ENCODE measurements at regions not wholly inside any gene's neighbourhood (a gene's known extent, or its start where the extent isn't known, plus 50 kb on each side); places are given as distances from the start of the nearest gene placed in this dataset.
"Not testable (repeated sequence)": the region's sequence is repeated elsewhere in the genome, so short reads cannot be mapped to it uniquely, and the experiment has no call there.

DNA sequence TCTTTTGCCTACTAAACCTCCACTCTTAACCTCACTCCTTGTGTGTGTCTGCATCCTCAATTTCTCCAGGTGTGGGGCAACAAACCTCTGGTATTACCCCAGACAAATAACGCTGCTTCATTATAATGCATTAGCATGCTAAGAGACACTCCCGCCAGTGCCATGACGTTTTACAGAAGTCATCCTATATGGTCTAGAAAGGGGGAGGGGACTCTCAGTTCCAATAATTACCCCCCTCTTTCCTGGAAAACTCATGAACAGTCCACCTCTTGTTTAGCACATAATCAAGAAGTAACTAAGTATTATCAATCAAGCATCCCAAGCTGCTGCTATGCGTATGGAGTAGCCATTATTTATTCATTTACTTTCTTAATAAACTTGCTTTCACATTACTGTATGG is 364.5 kb downstream of the TYW1 start:
- DNase-seq = no peak

DNA sequence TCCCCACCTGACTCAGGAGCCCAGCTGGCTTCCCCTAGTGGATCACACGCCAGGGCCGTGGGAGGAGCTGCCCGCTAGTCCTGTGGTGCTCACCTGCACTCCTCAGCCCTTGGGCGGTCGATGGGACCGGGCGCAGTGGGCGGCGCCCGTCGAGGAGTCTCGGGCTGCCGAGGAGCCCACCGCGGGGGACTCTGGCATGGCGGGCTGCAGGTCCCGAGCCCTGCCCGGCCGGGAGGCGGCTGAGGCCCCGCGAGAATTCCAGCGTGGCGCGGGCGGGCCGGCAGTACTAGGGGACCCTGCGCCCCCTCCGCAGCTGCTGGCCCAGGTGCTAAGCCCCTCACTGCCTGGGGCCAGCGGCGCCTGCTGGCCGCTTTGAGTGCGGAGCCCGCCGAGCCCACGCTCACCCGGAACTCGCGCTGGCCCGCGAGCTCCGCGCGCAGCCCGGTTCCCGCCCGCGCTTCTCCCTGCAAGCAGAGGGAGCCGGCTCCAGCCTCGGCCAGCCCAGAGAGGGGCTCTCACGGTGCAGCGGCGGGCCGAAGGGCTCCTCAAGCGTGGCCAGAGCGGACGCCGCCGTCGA is 367.9 kb downstream of the TYW1 start:
- no peak for DNase-seq

DNA sequence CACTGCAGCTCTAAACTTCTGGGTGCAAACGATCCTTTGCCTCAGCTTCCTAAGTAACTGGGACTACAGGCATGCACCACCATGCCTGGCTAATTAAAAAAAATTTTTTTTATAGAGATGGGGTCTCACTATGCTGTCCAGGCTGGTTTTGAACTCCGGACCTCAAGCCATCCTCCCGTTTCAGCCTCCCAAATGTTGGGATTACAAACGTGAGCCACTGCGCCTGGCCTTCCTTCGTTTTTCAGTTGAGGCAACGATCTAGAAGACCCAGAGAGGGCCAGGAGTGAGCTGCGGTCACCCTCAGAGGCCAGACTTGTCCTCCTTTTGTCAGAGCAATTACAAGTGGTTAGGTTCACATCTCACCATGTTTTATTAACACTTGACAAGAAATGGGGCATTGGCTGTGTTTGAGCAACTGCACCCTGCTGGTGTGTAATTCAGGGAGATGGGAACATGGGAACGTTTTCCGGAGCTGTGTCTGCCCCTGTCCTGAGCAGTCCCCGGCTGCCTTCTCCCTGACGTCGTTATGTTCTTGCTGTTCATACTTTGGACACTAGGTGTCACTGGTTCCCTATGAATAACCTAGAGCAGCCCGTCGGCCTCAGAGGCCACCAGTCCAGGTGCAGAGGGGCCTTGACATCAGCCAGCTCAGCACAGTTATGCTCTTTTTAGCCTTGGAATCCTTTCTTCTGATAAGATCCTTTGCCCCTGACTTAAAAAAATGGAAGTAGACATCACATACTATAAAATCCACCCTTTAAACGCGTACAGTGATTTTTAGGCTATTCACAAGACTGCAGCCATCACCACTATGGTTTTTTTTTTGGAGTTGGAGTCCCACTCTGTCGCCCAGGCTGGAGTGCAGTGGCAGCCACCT is 375.0 kb downstream of the TYW1 start:
- DNase-seq = peak; percentile 74

DNA sequence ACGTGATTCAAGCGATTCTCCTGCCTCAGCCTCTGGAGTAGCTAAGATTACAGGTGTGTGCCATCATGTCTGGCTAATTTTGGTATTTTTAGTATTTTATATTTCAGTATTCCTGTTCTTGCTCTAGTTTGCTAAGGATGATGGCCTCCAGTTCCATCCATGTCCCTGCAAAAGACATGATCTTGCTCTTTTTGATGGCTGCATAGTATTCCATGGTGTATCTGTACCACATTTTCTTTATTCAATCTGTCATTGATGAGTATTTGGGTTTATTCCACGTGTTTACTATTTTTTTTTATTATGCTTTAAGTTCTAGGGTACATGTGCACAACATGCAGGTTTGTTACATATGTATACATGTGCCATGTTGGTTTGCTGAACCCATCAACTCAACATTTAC is 376.8 kb downstream of the TYW1 start:
- DNase-seq = not testable (repeated sequence)

DNA sequence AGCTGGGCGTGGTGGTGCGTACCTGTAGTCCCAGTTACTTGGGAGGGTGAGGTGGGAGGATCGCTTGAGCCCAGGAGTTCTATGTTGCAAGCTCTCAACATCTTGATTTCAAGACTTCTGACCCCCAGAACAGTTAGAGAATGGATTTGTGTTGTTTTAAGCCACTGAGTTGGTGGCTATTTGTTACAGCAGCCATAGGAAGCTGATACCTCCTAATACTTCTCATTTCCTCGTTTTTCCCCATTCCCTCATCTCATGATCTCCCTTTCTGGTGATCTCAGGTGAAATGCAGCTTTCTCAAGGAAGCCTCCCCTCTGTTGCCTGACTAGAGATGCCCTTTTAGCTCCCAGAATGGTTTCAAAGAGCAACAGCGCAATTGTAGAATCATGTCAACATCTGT is 378.8 kb downstream of the TYW1 start:
- no peak for DNase-seq

DNA sequence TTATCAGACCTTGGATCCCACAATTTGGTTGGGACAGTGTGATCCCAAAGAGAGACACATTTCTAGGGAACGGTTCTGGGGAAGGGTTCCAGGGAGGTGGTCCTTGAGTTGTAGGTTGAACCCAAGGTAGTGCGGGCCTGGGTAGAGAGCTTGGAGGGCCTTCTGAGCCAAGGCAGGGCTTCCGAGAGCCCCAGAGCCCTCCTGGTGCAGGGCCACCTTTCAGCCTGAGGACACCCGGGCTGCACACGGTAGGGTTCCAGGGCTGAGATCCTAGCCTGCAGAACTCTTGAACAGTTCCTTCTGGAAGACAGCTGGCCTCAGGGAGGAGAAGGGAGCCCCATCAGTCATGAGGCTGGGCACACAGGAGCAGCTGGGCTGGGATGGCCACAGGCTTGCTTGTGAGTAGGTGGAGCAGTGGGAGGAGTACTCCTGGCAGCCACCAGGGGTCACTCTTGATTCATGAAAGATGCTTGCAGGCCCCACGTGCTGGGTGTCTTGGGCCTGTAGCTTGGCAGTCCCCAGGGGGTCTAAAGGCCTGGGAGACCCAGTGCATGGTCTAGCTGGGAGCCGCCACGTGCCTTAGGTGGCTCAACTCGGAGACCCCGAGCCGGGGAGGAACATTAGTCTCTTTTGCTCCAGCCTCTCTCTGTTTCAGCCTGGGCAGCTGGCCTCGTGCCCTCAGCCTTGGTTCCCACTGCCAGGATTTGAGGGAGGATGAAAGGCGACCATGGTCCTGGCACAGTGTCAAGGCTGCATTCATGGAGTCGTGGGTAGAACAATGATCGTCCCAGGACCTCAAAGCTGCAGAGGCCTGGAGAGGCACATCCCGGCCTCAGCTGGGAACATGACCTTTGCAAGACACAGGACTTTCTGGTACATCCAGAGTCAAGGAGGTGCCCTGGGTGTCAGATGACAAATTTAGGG is 381.6 kb downstream of the TYW1 start:
- DNase-seq = peak; percentile 28

DNA sequence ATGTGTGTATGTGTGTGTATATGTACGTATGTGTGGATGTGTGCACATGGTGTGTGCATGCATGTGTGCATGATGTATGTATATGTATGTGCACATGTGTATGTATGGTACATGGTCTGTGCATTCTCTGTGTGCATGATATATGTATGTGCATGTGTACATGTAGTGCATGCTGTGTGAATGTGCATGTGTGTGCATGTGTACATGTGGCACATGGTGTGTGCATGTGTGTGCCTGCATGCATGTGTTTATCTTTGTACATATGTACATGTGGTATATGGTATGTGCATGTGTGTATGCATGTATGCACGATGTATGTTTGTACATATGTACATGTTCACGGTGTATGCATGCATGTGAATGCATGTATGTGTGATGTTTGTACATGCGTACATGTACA is 383.7 kb downstream of the TYW1 start:
- DNase-seq = no peak

DNA sequence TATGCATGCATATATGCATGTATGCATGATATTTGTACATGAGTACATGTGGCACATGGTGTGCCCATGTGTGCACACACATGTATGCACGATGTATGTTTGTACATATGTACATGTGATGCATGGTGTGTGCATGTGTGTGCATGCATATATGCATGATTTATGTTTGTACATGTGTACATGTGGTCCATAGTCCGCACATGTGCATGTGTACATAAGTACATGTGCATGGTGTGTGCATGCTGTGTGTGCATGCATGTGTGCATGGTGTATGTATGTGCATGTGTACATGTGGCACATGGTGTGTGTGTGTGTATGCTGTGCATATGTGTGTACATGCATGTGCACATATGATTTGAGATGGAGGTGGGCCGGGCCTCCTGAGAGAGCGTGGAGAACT is 384.2 kb downstream of the TYW1 start:
- no peak for DNase-seq

DNA sequence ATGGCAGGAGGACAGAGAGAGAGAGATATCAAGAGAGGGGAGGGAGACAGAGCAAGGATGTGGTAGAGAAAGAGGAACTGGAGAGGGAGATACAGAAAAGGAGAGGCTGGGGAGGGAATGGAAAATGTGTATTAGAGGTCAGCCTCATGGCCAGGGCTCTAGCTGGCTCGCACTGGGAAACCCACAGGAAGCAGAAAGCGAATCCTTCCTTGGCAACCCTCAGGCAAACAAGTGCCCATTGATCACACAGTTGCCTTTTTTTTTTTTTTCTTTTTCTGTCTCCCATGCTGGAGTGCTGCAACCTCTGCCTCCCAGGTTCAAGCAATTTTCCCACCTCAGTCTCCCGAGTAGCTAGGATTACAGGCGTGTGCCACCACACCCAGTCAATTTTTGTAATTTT is 391.2 kb downstream of the TYW1 start:
- no peak for DNase-seq

DNA sequence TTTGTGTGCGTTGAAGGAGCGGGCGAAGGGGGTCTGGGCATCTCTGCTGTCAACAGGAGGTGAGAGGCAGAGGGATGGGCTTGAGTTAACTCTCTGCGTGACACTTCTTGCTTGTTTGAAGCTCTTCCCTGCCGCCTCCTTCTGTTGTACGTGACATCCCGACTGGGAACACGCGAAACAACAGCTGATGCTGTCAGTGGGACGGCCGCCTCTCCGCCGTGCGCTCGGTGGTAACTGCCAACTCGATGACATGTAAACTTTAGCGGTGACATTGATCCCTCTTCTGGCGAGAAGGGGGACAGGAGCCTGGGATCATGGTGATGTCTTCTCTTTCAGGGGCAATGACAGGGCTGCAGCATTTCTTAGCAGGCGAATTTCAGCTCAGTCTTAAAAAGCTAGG is 394.5 kb downstream of the TYW1 start:
- no peak for DNase-seq

DNA sequence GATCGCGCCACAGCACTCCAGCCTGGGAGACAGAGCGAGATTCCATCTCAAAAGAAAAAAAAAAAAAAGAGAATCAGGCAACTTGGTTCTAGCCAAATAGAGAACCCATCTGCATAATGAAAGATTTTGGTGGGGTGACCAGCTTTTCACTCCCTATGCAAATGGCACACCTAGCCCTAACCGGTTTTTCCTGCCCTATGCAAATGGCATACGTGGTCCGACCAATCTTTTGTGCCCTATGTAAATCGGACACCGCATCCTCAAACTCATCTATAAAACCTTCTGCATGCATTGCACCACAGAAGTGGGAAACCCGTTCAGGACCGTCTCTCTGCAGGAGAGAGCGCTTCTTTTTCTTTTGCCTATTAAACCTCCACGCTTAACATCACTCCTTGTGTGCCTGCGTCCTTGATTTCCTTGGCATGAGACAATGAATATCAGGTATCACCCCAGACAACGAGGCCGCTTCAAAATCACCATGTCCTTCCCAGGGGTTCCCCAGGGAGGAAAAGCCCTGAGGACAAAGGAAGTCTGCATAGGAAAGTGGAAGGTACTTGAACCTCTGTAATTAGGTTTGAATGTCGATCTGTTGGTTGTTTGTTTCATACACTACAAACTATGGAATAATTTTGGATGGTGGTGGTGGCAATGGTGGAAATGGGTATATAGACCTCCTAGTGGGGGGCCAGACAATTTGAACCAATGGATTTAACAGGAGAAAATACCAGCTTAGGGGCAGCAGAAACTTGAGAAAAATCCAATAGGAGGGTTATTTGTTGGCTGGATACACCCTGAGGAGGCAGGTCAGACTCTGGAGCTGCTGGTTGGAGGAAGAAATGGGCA is 396.2 kb downstream of the TYW1 start:
- no peak for DNase-seq

DNA sequence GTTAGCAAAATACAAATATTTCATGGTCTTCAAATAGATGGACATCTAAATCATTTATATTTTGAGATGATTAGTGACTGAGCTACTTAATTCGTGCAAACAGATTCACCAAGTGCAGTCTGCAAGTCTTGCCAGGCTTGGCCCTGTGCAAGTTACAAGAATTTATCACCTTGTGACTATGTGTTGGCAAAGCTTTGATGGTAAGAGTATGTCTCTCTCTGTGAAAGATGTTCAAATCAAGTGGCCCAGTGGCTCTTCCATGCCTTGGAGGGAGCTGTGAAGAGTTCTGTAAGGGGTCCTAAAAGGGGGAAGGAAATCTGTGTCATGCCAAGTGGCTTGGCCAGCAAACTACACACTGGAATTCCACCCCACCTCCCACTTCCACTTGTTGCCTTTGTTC is 397.3 kb downstream of the TYW1 start:
- no peak for DNase-seq

DNA sequence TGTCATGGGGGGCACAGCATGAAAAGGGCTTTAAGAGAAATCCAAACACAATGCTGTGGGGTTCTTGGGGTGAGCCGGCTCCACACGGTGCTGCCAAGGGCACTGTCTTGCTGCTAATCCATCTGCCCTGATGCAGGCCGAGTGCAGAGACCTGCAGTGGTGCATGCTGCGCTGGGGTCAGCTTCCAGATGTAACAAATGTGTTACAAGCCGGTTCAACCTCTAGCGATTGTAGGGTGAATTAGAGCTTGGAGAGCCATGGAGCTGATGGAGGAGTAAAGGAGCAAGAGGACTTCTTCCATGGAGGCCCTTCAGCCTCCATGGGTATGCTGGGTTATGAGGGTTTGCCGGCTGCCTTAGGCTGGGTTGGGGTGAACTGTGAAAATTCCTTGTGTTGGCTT is 402.3 kb downstream of the TYW1 start:
- DNase-seq = no peak

DNA sequence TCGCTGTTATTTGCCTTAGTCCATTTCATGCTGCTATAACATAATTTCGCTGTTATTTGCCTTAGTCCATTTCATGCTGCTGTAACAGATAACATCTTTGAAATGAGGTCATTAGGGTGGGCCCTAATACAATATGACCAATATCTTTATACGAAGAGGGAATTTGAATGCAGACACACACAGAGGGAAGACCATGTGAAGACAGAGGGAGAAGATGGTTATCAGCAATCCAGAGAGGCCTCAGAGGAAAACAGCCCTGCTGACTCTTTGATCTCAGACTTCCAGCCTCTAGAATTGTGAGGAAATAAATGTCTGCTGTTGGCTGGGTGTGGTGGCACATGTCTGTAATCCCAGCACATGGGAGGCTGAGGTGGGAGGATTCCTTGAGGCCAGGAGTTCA is 404.9 kb downstream of the TYW1 start:
- no peak for DNase-seq

DNA sequence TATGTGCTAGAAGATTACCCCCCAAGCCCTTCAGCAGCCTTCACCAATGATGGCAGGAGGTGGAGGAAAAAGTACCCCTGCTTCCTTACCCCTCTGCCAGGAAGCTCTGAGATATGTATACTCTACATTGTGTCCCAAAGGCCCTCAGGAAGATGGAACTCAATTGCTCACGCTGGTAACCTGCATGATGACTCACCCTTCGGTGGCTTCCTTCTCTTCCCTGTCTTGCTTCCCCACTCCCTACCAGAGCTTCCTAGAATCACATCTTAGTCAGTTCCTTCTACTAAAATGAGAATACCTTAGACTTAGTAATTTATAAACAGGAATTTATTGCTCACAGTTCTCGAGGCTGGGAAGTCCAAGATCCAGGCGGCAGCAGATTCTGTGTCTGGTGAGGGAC is 405.6 kb downstream of the TYW1 start:
- DNase-seq = no peak

DNA sequence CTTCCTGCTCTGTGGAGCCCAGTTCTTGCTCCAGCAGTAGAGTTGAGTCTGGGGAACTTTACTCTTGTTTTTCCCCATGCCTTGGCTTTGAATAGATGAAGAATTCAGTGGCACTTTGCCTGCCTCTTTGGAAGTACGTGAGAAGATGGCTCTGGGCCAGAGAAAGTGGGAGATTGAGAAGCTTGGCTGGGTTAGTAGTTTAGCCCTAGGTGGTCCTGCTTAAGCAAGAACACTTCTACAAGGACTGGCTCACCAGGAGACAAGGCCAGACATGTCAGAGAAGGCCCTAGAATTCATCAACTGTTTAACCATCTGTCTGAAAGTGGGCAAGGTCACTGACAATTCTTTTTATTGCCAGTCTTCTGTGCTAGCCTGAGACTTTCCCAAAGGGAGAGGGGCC is 410.3 kb downstream of the TYW1 start:
- no peak for DNase-seq

DNA sequence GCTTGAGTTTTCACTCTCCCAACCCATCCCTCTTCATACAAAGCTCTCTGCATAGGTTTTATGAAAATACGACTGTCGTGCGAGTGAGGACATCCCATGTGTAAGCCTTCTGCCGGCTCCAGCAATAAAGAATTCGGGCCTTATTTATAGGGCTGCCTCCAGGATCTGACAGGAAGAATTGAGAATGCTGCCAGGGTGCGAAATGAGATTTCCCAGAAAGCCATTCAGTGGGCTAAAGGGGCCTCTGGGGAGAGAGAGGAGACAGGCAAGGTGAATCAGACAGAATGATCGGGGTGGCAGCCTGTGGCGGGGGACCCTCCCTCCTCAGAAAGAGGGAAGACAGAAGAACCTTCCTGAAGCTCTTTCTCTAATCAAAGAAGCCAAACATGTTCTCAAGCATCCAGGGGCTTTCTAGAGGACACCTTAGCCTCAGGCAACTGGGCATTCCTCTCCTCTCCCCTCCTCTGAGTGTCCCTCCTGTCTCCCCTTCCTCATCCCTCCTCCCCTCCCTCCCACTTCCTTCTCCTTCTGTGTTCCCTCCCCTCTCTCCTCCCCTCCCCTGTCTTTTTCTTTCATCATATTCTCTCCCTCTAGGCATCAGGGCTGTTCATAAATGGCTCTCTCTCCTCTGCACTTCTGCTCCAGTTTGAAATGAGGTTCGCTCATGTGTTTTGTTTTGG is 410.9 kb downstream of the TYW1 start:
- no peak for DNase-seq

DNA sequence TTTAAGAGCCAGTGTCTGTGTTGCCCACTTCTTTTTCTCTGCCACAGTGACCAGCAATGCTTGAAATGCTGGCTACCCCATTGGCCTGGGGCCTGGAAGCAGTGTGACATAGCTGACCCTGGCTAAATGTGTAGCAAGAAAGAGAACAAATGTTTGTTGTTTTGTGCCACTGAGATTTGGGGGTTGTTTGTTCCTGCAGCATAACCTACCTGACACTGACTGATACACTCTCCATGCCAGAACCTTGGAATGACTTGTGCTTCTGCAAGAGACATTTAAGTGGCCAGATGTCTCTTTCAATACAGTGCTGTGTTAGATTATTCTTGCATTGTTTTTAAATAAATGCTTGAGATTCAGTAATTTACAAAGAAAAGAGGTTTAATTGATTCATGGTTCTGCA is 411.5 kb downstream of the TYW1 start:
- no peak for DNase-seq

DNA sequence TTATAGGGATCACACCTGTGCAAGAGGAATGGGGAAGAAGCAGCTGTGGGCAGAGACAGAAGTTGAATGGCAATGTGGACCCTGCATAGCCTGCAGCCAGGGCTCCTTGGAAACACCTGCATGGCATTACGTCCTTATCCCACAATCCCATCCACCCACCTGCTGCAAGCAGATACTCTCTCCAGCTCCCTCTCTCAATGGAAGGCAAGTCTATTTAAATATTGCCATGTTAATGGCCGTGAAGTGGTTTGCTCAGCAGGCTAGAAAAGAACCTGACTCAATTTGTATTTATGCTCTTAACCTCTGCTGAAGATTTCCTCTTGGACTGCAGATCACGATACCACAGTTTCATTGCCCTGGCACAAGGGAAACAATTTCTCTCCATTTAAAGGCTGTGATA is 417.0 kb downstream of the TYW1 start:
- no peak for DNase-seq

DNA sequence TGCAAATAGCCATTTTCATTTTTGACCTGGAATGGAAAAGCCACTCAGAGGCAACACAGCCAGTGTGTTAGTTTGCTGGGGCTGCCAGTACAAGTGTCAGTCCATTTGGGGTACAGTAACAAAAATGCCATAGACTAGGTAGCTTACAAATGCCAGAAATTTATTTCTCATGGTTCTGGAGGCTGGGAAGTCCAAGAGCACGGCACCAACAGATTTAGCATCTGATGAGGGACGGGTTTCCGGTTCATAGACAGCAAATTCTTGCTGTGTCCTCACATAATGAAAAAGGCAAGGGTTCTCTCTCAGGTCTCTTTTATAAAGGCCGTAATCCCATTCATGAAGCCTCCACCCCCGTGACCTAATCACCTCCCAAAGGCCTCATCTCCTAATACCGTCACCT is 418.2 kb downstream of the TYW1 start:
- no peak for DNase-seq

DNA sequence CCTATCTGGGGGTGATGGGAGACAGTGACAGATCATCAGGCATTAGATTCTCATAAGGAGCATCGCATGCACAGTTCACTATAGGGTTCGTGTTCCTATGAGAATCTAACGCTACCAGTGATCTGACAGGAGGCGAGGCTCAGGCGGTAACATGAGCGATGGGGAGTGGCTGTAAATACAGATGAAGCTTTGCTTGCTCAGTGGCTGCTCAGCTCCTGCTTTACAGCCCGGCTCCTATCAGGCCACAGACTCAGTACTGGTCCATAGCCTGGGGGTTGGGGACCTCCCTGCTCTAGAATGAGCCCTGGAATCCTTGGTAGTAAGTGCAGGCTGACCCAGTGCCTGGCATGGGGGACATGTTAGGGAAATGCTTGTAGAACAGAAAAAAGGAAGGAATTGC is 426.0 kb downstream of the TYW1 start:
- no peak for DNase-seq

DNA sequence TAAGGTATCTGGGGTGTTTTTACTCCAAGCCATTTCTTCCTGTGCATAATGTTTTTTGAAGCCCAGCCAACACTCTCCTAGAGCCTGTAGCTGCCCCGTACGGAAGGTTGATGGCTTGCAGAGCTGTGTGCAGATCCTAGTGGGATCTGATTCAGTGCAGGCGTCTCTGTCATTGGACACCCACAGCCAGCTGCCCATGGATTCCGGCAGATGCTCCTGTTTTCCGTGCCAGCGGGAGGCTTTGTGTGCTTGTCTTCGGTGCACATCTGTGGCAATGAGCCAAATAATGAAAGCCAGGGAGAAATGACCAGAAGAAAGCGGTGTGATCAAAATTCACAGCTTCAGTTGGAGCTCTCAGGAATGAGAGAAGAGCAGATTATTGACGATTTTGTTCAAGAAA is 426.4 kb downstream of the TYW1 start:
- no peak for DNase-seq
